ENCODE measurements at regions not wholly inside any gene's neighbourhood (a gene's known extent, or its start where the extent isn't known, plus 50 kb on each side); places are given as distances from the start of the nearest gene placed in this dataset.

- H3K4me1 Mint-ChIP-seq: no peaks in the 10 kb centered on the region
- peaks cover 41% of the 10 kb centered on the region for H3K27me3 Mint-ChIP-seq
- H3K9me3 Mint-ChIP-seq: no peaks in the 10 kb centered on the region
- ATAC-seq (replicated peaks): no peak
- no peak overlapping the region for H3K4me3 Mint-ChIP-seq
- H3K27ac Mint-ChIP-seq: no peak overlapping the region
- H3K36me3 Mint-ChIP-seq (ENCODE audit: low read depth): no peaks in the 10 kb centered on the region
Measured at GRCh38 chr3:193789455-193789854, 196.4 kb downstream of the OPA1 start.

GRCh38 chr3:193790086-193790990 lies 197.3 kb downstream of the OPA1 start:
- Mint-ChIP-seq H3K4me1 (no peaks in the 10 kb centered on the region), H3K36me3 (ENCODE audit: low read depth) (no peaks in the 10 kb centered on the region), H3K4me3 (no peak overlapping the region), H3K9me3 (no peaks in the 10 kb centered on the region), H3K27me3 (peaks cover 39% of the 10 kb centered on the region), H3K27ac (no peak overlapping the region)
- ATAC-seq (replicated peaks): no peak

GRCh38 chr3:193791041-193792032 lies 198.3 kb downstream of the OPA1 start:
- H3K9me3 Mint-ChIP-seq: no peaks in the 10 kb centered on the region
- ATAC-seq (replicated peaks): no peak
- no peaks in the 10 kb centered on the region for H3K36me3 Mint-ChIP-seq (ENCODE audit: low read depth)
- H3K4me1 Mint-ChIP-seq: no peaks in the 10 kb centered on the region
- H3K27me3 Mint-ChIP-seq: peaks cover 42% of the 10 kb centered on the region
- H3K27ac Mint-ChIP-seq: no peak overlapping the region
- H3K4me3 Mint-ChIP-seq: no peak overlapping the region

GRCh38 chr3:193793123-193793522 lies 200.1 kb downstream of the OPA1 start:
- Mint-ChIP-seq H3K36me3 (ENCODE audit: low read depth) (no peaks in the 10 kb centered on the region), H3K27me3 (peaks cover 39% of the 10 kb centered on the region), H3K4me3 (no peak overlapping the region), H3K27ac (no peak overlapping the region), H3K9me3 (no peaks in the 10 kb centered on the region), H3K4me1 (no peaks in the 10 kb centered on the region)
- no peak for ATAC-seq (replicated peaks)

- Mint-ChIP-seq H3K27me3 (peaks cover 36% of the 10 kb centered on the region), H3K9me3 (no peaks in the 10 kb centered on the region), H3K36me3 (ENCODE audit: low read depth) (no peaks in the 10 kb centered on the region), H3K27ac (no peak overlapping the region), H3K4me3 (no peak overlapping the region), H3K4me1 (no peaks in the 10 kb centered on the region)
- ATAC-seq (replicated peaks): no peak
Measured at GRCh38 chr3:193794002-193794881, 201.2 kb downstream of the OPA1 start.

- H3K4me1 Mint-ChIP-seq: no peaks in the 10 kb centered on the region
- H3K36me3 Mint-ChIP-seq (ENCODE audit: low read depth): no peaks in the 10 kb centered on the region
- no peaks in the 10 kb centered on the region for H3K9me3 Mint-ChIP-seq
- H3K27ac Mint-ChIP-seq: no peak overlapping the region
- H3K4me3 Mint-ChIP-seq: no peak overlapping the region
- ATAC-seq (replicated peaks): no peak
- peaks cover 34% of the 10 kb centered on the region for H3K27me3 Mint-ChIP-seq
Measured at GRCh38 chr3:193795062-193795690, 202.2 kb downstream of the OPA1 start.

GRCh38 chr3:193796089-193796488 lies 203.1 kb downstream of the OPA1 start:
- no peaks in the 10 kb centered on the region for H3K4me1 Mint-ChIP-seq
- peaks cover 24% of the 10 kb centered on the region for H3K27me3 Mint-ChIP-seq
- no peak for ATAC-seq (replicated peaks)
- H3K9me3 Mint-ChIP-seq: no peaks in the 10 kb centered on the region
- H3K4me3 Mint-ChIP-seq: no peak overlapping the region
- H3K36me3 Mint-ChIP-seq (ENCODE audit: low read depth): no peaks in the 10 kb centered on the region
- H3K27ac Mint-ChIP-seq: no peak overlapping the region

GRCh38 chr3:193797566-193797965 lies 204.6 kb downstream of the OPA1 start:
- Mint-ChIP-seq H3K27me3 (peaks cover 23% of the 10 kb centered on the region), H3K27ac (no peak overlapping the region), H3K4me1 (no peaks in the 10 kb centered on the region), H3K4me3 (no peak overlapping the region), H3K36me3 (ENCODE audit: low read depth) (no peaks in the 10 kb centered on the region), H3K9me3 (no peaks in the 10 kb centered on the region)
- no peak for ATAC-seq (replicated peaks)

- Mint-ChIP-seq H3K27me3 (peaks cover 23% of the 10 kb centered on the region), H3K4me3 (no peak overlapping the region), H3K27ac (no peak overlapping the region), H3K4me1 (no peaks in the 10 kb centered on the region), H3K36me3 (ENCODE audit: low read depth) (no peaks in the 10 kb centered on the region), H3K9me3 (no peaks in the 10 kb centered on the region)
- no peak for ATAC-seq (replicated peaks)
Measured at GRCh38 chr3:193798051-193798450, 205.0 kb downstream of the OPA1 start.

GRCh38 chr3:193800138-193801043 lies 207.4 kb downstream of the OPA1 start:
- peaks cover 10% of the 10 kb centered on the region for H3K27me3 Mint-ChIP-seq
- no peak overlapping the region for H3K4me3 Mint-ChIP-seq

GRCh38 chr3:193801097-193801496 lies 208.1 kb downstream of the OPA1 start:
- peaks cover 9% of the 10 kb centered on the region for H3K27me3 Mint-ChIP-seq
- no peaks in the 10 kb centered on the region for H3K36me3 Mint-ChIP-seq (ENCODE audit: low read depth)
- no peak overlapping the region for H3K4me3 Mint-ChIP-seq
- no peak for ATAC-seq (replicated peaks)
- no peaks in the 10 kb centered on the region for H3K4me1 Mint-ChIP-seq
- no peak overlapping the region for H3K27ac Mint-ChIP-seq
- no peaks in the 10 kb centered on the region for H3K9me3 Mint-ChIP-seq

More at GRCh38 chr3:193800138-193801043, 207.4 kb downstream of the OPA1 start:
- Mint-ChIP-seq H3K9me3 (no peaks in the 10 kb centered on the region), H3K4me1 (no peaks in the 10 kb centered on the region), H3K27ac (no peak overlapping the region), H3K36me3 (ENCODE audit: low read depth) (no peaks in the 10 kb centered on the region)
- no peak for ATAC-seq (replicated peaks)

- H3K9me3 Mint-ChIP-seq: no peaks in the 10 kb centered on the region
- H3K4me1 Mint-ChIP-seq: no peaks in the 10 kb centered on the region
- H3K4me3 Mint-ChIP-seq: no peak overlapping the region
- no peak overlapping the region for H3K27ac Mint-ChIP-seq
- no peaks in the 10 kb centered on the region for H3K36me3 Mint-ChIP-seq (ENCODE audit: low read depth)
- ATAC-seq (replicated peaks): no peak
- peaks cover 11% of the 10 kb centered on the region for H3K27me3 Mint-ChIP-seq
Measured at GRCh38 chr3:193803288-193803687, 210.3 kb downstream of the OPA1 start.

GRCh38 chr3:193805448-193805847 lies 212.4 kb downstream of the OPA1 start:
- Mint-ChIP-seq H3K36me3 (ENCODE audit: low read depth) (no peaks in the 10 kb centered on the region), H3K27me3 (peaks cover 11% of the 10 kb centered on the region), H3K27ac (no peak overlapping the region), H3K4me3 (no peak overlapping the region), H3K9me3 (no peaks in the 10 kb centered on the region), H3K4me1 (no peaks in the 10 kb centered on the region)
- ATAC-seq (replicated peaks): no peak

All from activated T-helper 17 cell treated with anti-CD3 and anti-CD28 coated beads, Interleukin-2, amount 50 U/mL, for 72 hours (primary cell).